SK-N-SH (cell line): ENCODE measurements at regions not wholly inside any gene's neighbourhood (a gene's known extent, or its start where the extent isn't known, plus 50 kb on each side); places are given as distances from the start of the nearest gene placed in this dataset.

Source experiments
- CTCF ChIP-seq: fragments of 200-600 bp; sonication (generic); IDR thresholded peaks from 2 replicates; pipeline ENCODE4 v1.6.1; 2017; ENCODE audit warnings: antibody characterized with exemption, mild to moderate bottlenecking, moderate library complexity
- JUND ChIP-seq: IDR thresholded peaks from 2 replicates; pipeline ENCODE4 v1.4.0; 2012
- POLR2AphosphoS5 ChIP-seq: IDR thresholded peaks from 2 replicates; pipeline ENCODE4 v1.6.1; 2012; ENCODE audit warnings: low read depth, low read length
- REST ChIP-seq: IDR thresholded peaks from 2 replicates; pipeline ENCODE4 v1.6.1; 2012; ENCODE audit warnings: mild to moderate bottlenecking, low read depth, low read length, moderate library complexity
- RFX5 ChIP-seq: IDR thresholded peaks from 2 replicates; pipeline ENCODE4 v1.6.1; 2012; ENCODE audit warnings: mild to moderate bottlenecking, improper control_type of control experiment, low read length
- TAF1 ChIP-seq: IDR thresholded peaks from 2 replicates; pipeline ENCODE4 v1.6.1; 2012; ENCODE audit warnings: low read depth, mild to moderate bottlenecking, low read length, moderate library complexity, borderline replicate concordance
- USF1 ChIP-seq: IDR thresholded peaks from 2 replicates; pipeline ENCODE4 v1.4.0; 2012; ENCODE audit warnings: low read depth, borderline replicate concordance

GRCh38 chr20:22217712-22218352, 366.5 kb downstream of the FOXA2 start:
- TF ChIP-seq TAF1 (no peak), POLR2AphosphoS5 (no peak), USF1 (no peak), CTCF (no peak), JUND (no peak), REST (no peak), RFX5 (no peak)
